Fibroblast of mammary gland (primary cell): ENCODE measurements at regions not wholly inside any gene's neighbourhood (a gene's known extent, or its start where the extent isn't known, plus 50 kb on each side); places are given as distances from the start of the nearest gene placed in this dataset.

Experiments
- DNase-seq: peaks from one replicate; pipeline ENCODE4 v3.0.0-alpha.2; 2010; ENCODE audit warnings: low read depth
- H3K4me3 ChIP-seq: 2 replicates; pipeline ENCODE4 v1.5.1; 2011; ENCODE audit warnings: low read depth, mild to moderate bottlenecking, low read length, moderate library complexity; ENCODE audit not compliant: control insufficient read depth
- TF ChIP-seq, protein P1 (sequence below): conservative IDR thresholded peaks from 2 replicates; pipeline ENCODE4 v1.5.1; 2011; ENCODE audit warnings: low read depth, low read length, inconsistent platforms; ENCODE audit not compliant: control insufficient read depth, insufficient read depth

DNA sequence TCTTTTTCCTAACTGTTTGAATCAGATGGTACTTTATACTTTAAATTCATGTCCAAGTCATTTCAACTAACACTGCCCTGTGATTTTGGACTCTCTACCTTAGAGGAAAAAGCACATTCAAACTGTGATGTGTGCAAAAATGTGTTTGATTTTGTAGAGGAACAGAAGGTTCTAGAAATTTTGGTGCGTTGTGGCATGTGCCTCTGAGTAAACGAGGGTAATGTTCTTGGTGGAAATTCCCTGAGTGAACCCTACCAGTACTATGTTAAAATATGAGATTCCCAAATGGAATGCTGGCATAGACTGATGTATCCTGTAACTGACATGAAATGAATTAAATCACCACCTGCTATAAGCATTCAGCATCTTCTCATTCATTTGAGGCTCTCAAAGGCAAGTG, 901.9 kb upstream of the KLHL29 start:
- no peak overlapping the region for H3K4me3 ChIP-seq
- DNase-seq = no peak
- TF ChIP-seq, protein P1, sequence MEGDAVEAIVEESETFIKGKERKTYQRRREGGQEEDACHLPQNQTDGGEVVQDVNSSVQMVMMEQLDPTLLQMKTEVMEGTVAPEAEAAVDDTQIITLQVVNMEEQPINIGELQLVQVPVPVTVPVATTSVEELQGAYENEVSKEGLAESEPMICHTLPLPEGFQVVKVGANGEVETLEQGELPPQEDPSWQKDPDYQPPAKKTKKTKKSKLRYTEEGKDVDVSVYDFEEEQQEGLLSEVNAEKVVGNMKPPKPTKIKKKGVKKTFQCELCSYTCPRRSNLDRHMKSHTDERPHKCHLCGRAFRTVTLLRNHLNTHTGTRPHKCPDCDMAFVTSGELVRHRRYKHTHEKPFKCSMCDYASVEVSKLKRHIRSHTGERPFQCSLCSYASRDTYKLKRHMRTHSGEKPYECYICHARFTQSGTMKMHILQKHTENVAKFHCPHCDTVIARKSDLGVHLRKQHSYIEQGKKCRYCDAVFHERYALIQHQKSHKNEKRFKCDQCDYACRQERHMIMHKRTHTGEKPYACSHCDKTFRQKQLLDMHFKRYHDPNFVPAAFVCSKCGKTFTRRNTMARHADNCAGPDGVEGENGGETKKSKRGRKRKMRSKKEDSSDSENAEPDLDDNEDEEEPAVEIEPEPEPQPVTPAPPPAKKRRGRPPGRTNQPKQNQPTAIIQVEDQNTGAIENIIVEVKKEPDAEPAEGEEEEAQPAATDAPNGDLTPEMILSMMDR = no peak

DNA sequence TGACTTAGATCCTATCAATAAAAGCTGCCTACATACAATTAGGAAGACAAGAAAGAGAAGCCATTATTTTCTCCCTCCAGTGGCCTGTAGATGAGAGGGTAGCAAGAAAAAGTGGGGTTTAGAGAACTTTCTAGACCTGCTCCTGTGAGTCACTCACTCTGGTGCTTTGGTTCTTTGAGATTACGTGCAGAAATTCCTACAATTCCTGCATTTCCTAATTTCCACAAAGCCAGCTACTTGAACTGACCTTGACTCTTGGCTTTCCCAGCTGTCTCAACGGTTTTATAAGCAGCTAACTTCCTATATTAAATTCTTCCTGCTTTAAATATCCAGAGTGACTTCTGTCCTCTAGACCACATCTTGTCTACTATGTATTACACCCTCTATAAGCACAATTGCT, 899.5 kb upstream of the KLHL29 start:
- no peak overlapping the region for H3K4me3 ChIP-seq
- no peak for DNase-seq
- TF ChIP-seq, protein P1 = no peak

DNA sequence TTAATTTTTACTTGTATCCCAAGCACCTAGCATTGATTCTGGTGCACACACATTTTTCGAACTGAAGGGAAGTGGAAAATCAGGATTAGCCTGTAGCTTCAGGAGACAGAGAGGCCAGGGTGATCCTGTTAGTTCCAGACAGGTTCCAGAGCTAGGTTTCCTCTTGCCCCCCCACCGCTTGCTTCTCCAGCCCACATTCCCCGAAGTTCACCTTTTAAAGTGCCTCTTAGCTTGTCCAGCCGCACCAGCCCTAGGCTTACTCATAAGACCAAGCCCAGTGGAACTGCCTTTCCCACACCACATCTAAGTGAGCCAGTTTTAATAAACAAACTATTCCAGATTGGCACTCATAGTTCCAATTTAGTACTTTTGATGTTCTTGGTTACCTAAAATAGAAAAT, 898.6 kb upstream of the KLHL29 start:
- H3K4me3 ChIP-seq = no peak overlapping the region
- TF ChIP-seq, protein P1 = no peak
- DNase-seq = no peak

DNA sequence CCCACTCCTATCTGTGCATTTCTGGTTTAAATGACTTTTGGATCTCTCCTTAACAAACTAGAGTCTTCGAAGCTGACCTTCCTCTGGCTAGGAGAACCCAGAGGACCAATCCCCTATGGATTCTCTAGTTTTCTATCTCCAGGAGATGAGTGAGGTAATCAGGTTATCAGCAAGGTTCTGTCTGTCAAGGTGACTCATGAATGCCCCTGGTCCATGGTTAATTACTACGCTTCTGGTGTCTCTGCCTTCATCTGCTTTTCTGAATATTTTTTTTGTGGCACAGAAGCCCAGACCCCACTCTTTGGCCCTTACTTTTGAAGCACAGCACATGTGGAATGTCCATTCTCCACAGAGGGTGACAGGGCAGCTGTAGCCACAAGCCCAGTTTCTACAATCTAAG, 897.9 kb upstream of the KLHL29 start:
- DNase-seq = no peak
- no peak overlapping the region for H3K4me3 ChIP-seq
- TF ChIP-seq, protein P1 = no peak

DNA sequence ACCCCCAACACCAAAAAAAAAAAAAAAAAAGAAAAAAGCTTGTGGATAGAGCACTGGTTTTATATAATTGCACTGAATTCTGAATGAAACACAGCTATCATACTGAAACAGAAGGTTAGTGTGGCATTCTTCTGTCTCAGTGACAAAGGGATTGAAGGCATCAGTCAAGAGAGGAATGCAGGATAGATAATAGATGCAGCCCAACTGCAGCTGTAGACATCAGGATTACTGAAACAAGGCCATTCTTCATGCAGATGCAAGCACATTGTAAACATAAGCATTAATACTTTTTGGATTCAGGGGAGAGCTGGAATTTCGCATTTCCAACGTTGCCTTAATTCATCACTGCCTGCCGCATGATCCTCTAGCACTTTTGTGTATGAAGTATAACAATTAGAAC, 897.4 kb upstream of the KLHL29 start:
- no peak overlapping the region for H3K4me3 ChIP-seq
- TF ChIP-seq, protein P1 = no peak
- no peak for DNase-seq

DNA sequence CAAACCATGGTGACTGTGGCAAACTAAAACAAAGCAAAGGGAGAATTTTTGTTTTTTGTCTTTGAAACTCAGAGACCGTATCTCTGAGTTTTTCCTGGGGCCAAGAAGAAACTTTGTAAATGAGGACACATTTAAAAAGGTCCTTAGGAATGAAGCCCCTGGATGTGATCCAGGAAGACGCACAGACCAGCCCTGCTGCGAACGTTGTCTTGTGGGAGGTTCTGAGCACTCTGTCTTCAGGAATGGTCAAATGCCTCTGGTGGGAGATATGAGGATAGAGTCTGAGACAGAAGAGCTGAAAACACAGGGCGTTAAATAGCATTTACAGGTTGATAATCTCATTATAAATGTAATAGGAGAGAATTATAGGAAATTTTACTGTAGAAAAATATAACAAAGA, 893.5 kb upstream of the KLHL29 start:
- no peak overlapping the region for H3K4me3 ChIP-seq
- DNase-seq = no peak

More for the DNA sequence above, 893.5 kb upstream of the KLHL29 start:
- TF ChIP-seq, protein P1 = no peak
